ENCODE measurements at regions not wholly inside any gene's neighbourhood (a gene's known extent, or its start where the extent isn't known, plus 50 kb on each side); places are given as distances from the start of the nearest gene placed in this dataset.

- TF ChIP-seq REST (IDR thresholded peaks at IDR 0.05; ENCODE audit: low read depth) = no peak
- no peak for TF ChIP-seq USF1 (IDR thresholded peaks at IDR 0.05)
- TF ChIP-seq RAD21 (IDR thresholded peaks at IDR 0.05; ENCODE audit: low read depth) = no peak
- TF ChIP-seq EP300 (IDR thresholded peaks at IDR 0.05; ENCODE audit: borderline replicate concordance) = no peak
- TF ChIP-seq ZBTB7A (IDR thresholded peaks at IDR 0.05; ENCODE audit: low read depth) = no peak
- no peak for TF ChIP-seq FOXM1 (IDR thresholded peaks at IDR 0.05; ENCODE audit: borderline replicate concordance, low read depth)
- no peak for TF ChIP-seq CEBPB (IDR thresholded peaks at IDR 0.05)
- no peak for TF ChIP-seq YY1 (IDR thresholded peaks at IDR 0.05; ENCODE audit: low read depth)
- no peak for TF ChIP-seq TAF1 (IDR thresholded peaks at IDR 0.05; ENCODE audit: low read depth)
- TF ChIP-seq MAX (IDR thresholded peaks at IDR 0.05) = no peak
Measured at GRCh38 chr19:28333909-28334308, 879.0 kb downstream of the UQCRFS1 start.

DNA sequence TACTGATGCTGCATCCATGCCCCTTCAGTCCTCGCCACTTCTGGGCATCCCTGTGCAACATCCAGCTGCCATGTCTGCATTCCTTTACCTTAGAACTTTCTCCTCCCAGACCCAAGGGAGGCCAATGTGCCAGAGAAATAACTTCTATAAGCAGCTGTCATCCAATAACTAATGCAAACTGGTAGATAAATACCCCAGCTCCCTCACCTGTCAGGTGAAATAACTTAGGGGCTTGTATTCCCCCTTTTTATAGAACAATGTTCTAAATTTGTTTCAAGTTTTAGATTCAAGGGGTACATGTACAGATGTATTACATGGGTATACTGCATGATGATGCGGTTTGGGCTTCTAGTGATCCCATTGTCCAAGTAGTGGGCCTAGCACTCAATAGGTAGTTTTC is 880.1 kb downstream of the UQCRFS1 start:
- TF ChIP-seq REST (IDR thresholded peaks at IDR 0.05; ENCODE audit: low read depth) (no peak), TEAD4 (IDR thresholded peaks at IDR 0.05) (no peak), FOXM1 (IDR thresholded peaks at IDR 0.05; ENCODE audit: borderline replicate concordance, low read depth) (no peak), MAX (IDR thresholded peaks at IDR 0.05) (no peak), USF1 (IDR thresholded peaks at IDR 0.05) (no peak), EGR1 (IDR thresholded peaks at IDR 0.05) (no peak), EP300 (IDR thresholded peaks at IDR 0.05; ENCODE audit: borderline replicate concordance) (no peak), NFIC (IDR thresholded peaks at IDR 0.05) (no peak), CEBPB (IDR thresholded peaks at IDR 0.05) (no peak), TCF12 (IDR thresholded peaks at IDR 0.05; ENCODE audit: low read depth) (no peak), TAF1 (IDR thresholded peaks at IDR 0.05; ENCODE audit: low read depth) (no peak), YY1 (IDR thresholded peaks at IDR 0.05; ENCODE audit: low read depth) (no peak), RAD21 (IDR thresholded peaks at IDR 0.05; ENCODE audit: low read depth) (no peak), ZBTB7A (IDR thresholded peaks at IDR 0.05; ENCODE audit: low read depth) (no peak), CREB1 (IDR thresholded peaks at IDR 0.05; ENCODE audit: low read depth) (no peak)

DNA sequence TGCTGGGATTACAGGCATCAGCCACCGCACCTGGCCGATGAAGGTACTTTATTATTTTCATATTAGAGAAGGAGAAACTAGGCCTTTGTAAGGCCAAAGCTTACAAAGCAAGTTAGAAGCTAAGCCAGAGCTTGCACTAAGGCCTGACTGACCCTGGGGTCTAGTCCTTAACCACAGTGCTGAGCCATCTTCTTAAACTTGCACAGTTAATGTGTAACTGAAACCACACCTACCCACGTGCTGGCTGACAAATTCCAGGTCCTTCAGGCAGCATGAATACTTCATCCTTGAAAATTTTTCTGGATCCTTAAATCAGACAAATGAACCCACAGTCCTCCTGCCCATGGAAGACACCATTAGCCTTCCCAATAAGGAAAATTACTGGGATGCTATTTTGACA is 880.6 kb downstream of the UQCRFS1 start:
- TF ChIP-seq CEBPB (IDR thresholded peaks at IDR 0.05) (no peak), FOXM1 (IDR thresholded peaks at IDR 0.05; ENCODE audit: borderline replicate concordance, low read depth) (no peak), ZBTB7A (IDR thresholded peaks at IDR 0.05; ENCODE audit: low read depth) (no peak), YY1 (IDR thresholded peaks at IDR 0.05; ENCODE audit: low read depth) (no peak), MAX (IDR thresholded peaks at IDR 0.05) (no peak), CREB1 (IDR thresholded peaks at IDR 0.05; ENCODE audit: low read depth) (no peak), EP300 (IDR thresholded peaks at IDR 0.05; ENCODE audit: borderline replicate concordance) (no peak), TAF1 (IDR thresholded peaks at IDR 0.05; ENCODE audit: low read depth) (no peak), EGR1 (IDR thresholded peaks at IDR 0.05) (no peak), REST (IDR thresholded peaks at IDR 0.05; ENCODE audit: low read depth) (no peak), TCF12 (IDR thresholded peaks at IDR 0.05; ENCODE audit: low read depth) (no peak), NFIC (IDR thresholded peaks at IDR 0.05) (no peak), RAD21 (IDR thresholded peaks at IDR 0.05; ENCODE audit: low read depth) (no peak), TEAD4 (IDR thresholded peaks at IDR 0.05) (no peak)

- TF ChIP-seq CREB1 (IDR thresholded peaks at IDR 0.05; ENCODE audit: low read depth) (no peak), CEBPB (IDR thresholded peaks at IDR 0.05) (no peak), EP300 (IDR thresholded peaks at IDR 0.05; ENCODE audit: borderline replicate concordance) (no peak), REST (IDR thresholded peaks at IDR 0.05; ENCODE audit: low read depth) (no peak), TAF1 (IDR thresholded peaks at IDR 0.05; ENCODE audit: low read depth) (no peak), YY1 (IDR thresholded peaks at IDR 0.05; ENCODE audit: low read depth) (no peak), EGR1 (IDR thresholded peaks at IDR 0.05) (no peak), TCF12 (IDR thresholded peaks at IDR 0.05; ENCODE audit: low read depth) (no peak), RAD21 (IDR thresholded peaks at IDR 0.05; ENCODE audit: low read depth) (no peak), MAX (IDR thresholded peaks at IDR 0.05) (no peak), FOXM1 (IDR thresholded peaks at IDR 0.05; ENCODE audit: borderline replicate concordance, low read depth) (no peak), ZBTB7A (IDR thresholded peaks at IDR 0.05; ENCODE audit: low read depth) (no peak), TEAD4 (IDR thresholded peaks at IDR 0.05) (no peak), NFIC (IDR thresholded peaks at IDR 0.05) (no peak), USF1 (IDR thresholded peaks at IDR 0.05) (no peak)
Measured at GRCh38 chr19:28331596-28331995, 881.4 kb downstream of the UQCRFS1 start.

All from Ishikawa (cell line).